ENCODE measurements at regions not wholly inside any gene's neighbourhood (a gene's known extent, or its start where the extent isn't known, plus 50 kb on each side); places are given as distances from the start of the nearest gene placed in this dataset.
A peak's percentile ranks its signal among the peaks of the same experiment; 100 is the strongest.

DNA sequence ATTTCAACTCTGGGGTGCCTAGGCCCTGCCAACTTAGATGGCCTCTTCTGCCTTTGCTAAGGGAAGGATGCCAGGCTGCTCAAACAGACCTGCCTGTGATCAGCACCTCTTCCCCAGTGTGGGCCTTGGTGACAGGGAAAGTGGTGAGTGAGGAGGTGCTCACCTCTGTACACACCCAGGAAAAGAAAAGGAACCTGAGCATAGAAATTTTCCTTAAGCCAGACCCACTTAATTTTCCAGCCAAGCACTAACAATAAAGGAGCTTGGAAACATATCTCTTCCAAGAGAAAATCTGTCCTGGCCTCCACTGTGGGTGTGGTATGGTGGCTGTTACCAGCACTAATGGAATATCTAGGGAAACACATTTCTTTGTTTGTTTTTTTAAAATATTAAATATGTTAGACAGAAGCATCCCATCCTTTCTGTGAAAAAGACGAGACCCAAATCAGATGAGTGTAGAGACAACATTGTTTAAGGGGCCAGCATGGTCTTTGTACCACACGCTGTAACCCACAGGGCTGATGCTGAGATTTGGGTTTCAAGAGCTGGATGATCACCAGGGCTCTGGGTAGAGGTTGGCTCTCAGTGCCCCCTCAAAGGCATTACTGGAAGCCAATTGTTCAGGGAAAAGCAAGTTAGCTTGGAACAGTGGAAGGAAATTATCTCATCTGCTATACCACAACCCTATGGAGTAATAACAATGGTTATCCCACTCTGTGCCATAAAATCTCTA is 472.2 kb downstream of the INSC start:
- DNase-seq: no peak

DNA sequence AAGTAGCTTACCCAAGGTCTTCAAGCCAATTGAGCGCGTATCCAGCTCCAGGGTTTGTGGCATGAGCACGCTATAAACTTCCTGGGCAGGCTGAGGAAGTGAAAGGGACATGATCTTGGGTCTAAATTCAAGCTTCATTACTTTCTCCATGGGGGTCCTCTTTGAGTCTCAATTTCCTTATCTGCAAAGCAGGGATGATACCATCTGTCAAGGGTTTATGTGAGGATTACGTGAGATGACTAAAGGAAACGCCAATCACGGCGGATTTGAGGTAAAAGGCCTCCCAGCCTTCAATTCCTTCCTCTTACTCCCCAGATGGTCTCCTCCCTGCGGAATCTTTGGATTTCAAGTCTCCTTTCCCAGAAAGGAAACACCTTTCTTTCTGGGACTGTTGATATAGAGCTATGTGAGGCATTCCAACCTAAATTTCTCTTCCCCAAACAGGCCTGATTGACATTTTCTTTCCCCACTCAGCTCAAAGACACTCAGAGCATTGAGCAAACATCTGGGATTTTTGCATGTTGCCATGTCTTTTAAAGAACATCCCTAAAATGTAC is 474.4 kb downstream of the INSC start:
- no peak for DNase-seq

GRCh38 chr11:15590132-15590531 is 475.4 kb downstream of the INSC start:
- no peak for DNase-seq

GRCh38 chr11:15591112-15591537 is 476.4 kb downstream of the INSC start:
- DNase-seq: no peak

DNA sequence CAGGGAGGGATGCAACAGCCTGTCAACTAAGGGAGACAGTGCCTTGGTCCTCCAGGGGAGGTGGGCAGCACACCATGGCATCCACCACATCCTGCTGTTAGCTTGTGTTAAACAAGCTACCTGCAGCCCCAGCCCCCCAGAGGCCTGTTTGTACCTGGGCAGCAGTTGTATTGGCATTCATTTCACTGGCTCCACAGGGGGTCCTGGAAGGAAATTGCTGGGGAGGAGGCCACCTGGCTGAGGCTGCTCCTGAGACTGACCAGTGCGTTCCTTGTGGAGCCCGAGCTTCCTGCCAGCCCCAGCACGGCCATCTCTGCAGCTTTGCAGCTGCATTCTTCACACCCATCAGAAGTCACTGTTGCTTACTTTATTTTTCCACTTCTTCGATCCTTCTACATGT is 479.9 kb downstream of the INSC start:
- no peak for DNase-seq

DNA sequence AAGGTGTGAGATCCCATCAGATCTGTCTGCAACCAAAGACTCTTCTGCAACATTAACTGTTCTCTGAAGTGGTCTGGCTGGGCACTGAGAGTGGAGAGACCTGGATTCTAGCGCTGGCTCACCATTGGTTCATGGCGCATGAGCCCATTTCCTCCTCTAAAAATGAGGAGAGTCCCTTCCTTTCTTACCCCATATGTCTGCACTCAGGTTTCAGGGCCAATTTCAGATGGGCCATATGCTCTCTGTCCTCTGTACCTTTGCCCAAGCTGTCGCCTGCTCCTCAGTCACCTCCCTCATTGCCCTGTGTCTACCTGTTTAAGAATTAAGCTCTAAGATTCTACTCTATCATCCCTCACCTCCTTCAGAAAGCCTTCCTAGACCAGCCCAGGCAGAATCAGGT is 484.7 kb downstream of the INSC start:
- DNase-seq: no peak

GRCh38 chr11:15602047-15602446 is 487.3 kb downstream of the INSC start:
- no peak for DNase-seq

- peak in 1 of 2 experiments; percentile 37 for DNase-seq
These were observed 488.3 kb downstream of the INSC start for GRCh38 chr11:15602785-15603567.

GRCh38 chr11:15605094-15605493 is 490.4 kb downstream of the INSC start:
- DNase-seq: no peak

- DNase-seq: no peak
These were observed 492.8 kb downstream of the INSC start for GRCh38 chr11:15607361-15608036.

DNA sequence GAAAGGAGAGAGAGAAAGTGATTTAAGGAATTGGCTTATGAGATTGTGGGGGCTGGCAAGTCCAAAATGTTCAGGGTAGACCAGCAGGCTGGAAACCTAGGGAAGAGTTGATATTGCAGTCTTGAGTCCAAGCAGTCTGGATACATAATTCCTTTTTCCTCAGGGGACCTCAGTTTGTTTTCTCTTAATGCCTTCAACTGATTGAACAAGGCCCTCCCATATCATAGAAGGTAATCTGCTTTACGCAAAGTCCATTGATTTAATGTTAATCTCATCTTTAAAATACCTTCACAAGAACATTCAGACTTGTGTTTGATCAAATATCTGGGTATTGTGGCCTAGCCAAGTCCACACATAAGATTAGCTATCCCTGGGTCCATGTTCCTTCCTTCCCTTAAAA is 494.7 kb downstream of the INSC start:
- no peak for DNase-seq

DNA sequence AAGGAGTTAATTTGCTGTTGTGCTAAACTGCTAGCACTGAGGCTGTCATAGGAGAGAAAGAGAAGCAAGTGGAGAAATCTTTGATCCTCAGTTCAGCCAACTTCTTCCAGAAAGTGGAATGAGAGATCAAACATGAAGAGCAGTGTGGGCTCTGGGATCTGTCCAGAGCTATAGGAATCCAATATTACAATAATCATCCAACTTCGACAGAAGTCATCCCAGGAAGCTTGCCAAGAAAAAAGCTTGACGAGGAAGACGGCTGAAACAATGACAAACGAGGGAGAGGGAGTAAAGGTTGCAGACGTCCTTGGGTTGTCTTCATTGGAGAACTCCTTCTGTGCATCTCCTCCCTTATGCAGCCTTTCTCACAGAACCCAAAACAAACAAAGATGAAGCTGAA is 496.2 kb downstream of the INSC start:
- no peak for DNase-seq

GRCh38 chr11:15613251-15613650 is 498.5 kb downstream of the INSC start:
- DNase-seq: no peak

DNA sequence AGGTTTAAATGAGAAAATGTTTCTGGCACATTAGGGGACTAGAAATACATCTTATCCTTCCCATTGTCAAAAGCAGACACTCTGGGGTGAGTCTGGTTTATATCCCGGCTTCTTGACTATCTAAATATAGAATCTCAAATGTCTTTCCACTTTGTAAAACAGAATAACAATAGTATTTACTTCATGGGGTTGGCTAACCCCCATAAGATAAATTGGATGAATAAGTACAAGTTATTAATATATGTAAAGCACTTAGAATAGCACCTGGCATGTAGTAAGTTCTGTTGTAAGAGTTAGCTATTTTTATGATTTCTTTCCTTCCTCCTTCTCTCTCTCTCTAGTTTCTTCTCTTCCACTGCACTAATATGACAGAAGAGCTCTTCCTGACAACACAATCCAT is 499.1 kb downstream of the INSC start:
- no peak for DNase-seq

- no peak for DNase-seq
These were observed 500.8 kb downstream of the INSC start for GRCh38 chr11:15615398-15616096.

DNA sequence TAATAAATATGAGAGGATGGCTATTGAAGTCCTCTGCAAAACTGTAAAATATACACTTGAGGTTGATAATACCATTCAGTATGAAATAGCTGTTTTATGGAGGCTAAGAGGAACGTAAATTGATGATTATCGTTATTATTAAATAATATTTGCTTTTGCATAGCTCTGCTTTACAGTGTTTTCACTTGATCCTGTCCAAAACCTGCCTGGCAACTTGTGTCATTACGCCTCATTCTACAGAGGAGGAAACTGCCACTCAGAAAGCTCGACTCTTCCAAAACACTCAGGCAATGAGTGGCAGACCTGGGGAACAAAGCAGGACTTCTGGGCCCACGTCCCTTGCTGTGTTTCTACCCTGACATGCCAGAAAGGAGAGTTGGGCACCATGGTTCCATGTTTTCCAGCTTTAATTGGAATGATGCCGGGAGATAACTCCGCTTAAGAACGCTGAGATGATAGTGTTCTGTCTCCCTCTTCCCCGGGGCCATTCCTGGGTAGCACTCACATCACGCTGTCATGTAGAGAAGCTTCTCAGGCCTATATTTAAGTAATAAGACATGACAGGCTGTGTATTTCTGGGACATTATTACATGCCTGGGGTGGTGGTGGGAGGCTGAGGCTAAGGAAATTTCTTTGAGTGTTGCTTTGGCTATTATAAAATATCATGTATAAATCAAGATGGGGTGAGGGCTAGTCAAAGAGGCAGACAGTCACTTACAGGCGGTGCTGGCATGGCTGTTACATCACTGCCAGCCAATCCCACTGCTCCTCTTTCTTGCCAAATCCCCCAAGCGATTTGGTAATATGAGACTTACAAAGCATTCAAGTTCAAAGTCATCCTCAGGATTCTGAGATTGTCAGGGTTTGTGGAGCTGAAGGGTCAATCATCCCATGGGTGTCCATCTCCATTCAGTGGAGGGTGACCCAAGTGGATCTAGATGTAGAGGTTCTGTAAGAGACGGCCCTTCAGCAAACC is 501.7 kb downstream of the INSC start:
- DNase-seq: no peak

DNA sequence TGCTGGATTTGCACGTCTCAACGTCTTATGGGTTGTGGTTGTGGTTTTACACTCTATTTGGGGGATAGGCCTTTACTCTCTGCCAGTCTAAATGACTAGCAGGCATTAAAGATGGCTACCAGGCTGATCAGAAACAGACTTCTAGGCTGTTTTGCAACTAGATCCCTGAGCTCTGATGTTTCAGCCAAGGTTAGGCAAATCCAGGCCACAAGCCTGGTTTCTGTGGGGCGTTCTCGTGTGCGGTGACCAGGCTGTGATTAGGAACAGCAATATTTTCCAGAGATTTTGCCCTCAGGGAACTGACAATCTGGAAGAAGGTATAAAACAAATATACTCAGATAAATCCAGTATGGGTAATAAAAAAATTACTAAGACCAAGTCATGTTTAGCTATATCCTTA is 502.4 kb downstream of the INSC start:
- DNase-seq: no peak

DNA sequence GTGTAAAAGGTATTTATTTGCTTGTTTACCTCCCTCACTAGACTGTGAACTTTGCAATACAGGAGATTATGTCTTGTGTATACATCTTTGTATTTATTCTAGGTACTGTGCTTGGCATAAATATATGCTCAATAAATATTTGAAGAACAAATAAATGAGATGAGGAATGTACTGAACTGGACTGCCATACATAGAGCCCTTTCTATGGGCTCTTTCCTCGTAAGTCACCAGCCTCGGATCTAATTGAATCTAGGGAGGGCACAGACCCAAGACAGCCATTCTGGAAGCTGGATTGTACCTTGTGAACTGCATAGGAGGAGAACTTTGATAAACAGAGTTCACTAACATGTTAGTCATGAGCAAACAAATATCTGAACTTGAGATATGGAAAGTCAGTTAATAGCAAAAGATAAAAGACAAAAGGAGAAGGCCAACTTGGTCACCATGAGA is 503.9 kb downstream of the INSC start:
- DNase-seq: no peak

- no peak for DNase-seq
These were observed 506.8 kb downstream of the INSC start for GRCh38 chr11:15621565-15621964.

DNA sequence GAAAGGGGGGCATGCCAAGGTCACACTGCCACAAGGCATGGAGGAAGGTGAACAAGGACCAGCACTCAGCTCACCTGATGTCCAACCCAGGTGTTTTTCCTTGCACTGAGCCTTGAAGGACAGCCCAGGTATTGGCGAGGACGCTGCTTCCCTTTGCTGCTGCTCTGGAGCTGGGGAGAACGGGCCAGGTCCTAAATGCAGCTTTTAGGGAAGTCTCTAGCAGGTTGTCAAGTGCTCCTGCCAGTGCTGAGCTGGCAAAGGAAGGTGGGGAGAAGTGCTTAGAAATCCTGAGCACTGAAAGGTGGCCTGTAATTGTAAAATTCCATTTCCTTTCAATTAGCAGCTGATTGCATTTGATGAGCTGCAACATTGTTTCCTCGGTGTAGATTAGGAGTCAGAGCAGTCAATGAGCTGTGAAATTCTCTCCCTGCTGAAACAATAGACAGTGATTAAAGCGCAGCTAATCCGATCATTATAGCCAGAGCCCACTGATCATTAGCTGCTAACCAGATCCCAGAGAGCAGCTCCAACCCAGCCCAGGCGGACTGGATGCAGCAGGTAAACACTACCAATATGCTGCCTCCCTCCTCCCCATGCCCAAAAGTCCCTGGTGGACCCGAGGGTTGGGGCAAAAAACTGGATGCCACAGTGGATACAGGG is 507.6 kb downstream of the INSC start:
- no peak for DNase-seq

- no peak for DNase-seq
These were observed 510.0 kb downstream of the INSC start for GRCh38 chr11:15624701-15625100.

All from NCI-H446 (cell line).